ENCODE measurements at regions not wholly inside any gene's neighbourhood (a gene's known extent, or its start where the extent isn't known, plus 50 kb on each side); places are given as distances from the start of the nearest gene placed in this dataset.
"Not testable (repeated sequence)": the region's sequence is repeated elsewhere in the genome, so short reads cannot be mapped to it uniquely, and the experiment has no call there.

GRCh38 chr5:120942596-120943350 lies 478.7 kb downstream of the PRR16 start:
- Histone ChIP-seq H3K4me1 (ENCODE audit: control insufficient read depth in 3 of 3, insufficient read depth in 2 of 3, low read depth in 1 of 3, low read length in 2 of 3) (no peaks in the 10 kb centered on the region), H3K9me3 (ENCODE audit: control insufficient read depth in 2 of 2, insufficient read depth in 1 of 2, low read depth in 1 of 2, low read length in 1 of 2) (no peaks in the 10 kb centered on the region), H3K4me3 (ENCODE audit: low read depth in 1 of 3, low read length in 3 of 3) (no peak overlapping the region), H3K36me3 (ENCODE audit: control insufficient read depth in 3 of 3, insufficient read depth in 2 of 3, low read depth in 1 of 3, low read length in 3 of 3) (no peaks in the 10 kb centered on the region), H3K27ac (ENCODE audit: low read depth in 1 of 3, low read length in 2 of 3) (no peak overlapping the region), H3K27me3 (ENCODE audit: control insufficient read depth in 3 of 3, insufficient read depth in 3 of 3, low read length in 3 of 3) (no peaks in the 10 kb centered on the region)
- FAIRE-seq (no peak), DNase-seq (no peak)
- 74 to 86% (median 83%) methylated on average over 8 of the region's 8 CpGs for WGBS, 3 donors

DNA sequence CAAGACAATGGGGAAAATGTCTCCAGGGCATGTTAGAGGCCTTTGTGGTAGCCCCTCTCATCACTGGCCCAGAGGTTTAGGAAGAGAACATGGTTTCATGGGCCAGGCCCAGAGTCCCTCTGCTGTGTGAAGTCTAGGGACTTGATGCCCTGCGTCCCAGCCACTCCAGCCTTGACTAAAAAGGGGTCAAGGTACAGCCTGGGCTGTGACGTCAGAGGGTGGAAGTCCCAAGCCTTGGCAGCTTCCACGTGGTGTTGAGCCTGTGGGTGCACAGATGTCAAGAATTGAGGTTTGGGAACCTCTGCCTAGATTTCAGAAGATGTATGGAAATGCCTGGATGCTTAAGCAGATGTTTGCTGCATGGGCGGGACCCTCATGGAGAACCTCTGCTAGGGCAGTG lies 485.5 kb downstream of the PRR16 start:
- DNase-seq, result peak in 1 of 2 donors; percentile 10
- not testable (repeated sequence) for H3K27ac ChIP-seq (ENCODE audit: low read depth in 1 of 3, low read length in 2 of 3); H3K4me1 ChIP-seq (ENCODE audit: control insufficient read depth in 3 of 3, insufficient read depth in 2 of 3, low read depth in 1 of 3, low read length in 2 of 3); H3K27me3 ChIP-seq (ENCODE audit: control insufficient read depth in 3 of 3, insufficient read depth in 3 of 3, low read length in 3 of 3); H3K36me3 ChIP-seq (ENCODE audit: control insufficient read depth in 3 of 3, insufficient read depth in 2 of 3, low read depth in 1 of 3, low read length in 3 of 3); H3K4me3 ChIP-seq (ENCODE audit: low read depth in 1 of 3, low read length in 3 of 3); FAIRE-seq
- 41 to 70% (median 58%) methylated on average over 4 of the region's 4 CpGs for WGBS, 3 donors
- H3K9me3 ChIP-seq (ENCODE audit: control insufficient read depth in 2 of 2, insufficient read depth in 1 of 2, low read depth in 1 of 2, low read length in 1 of 2), result peaks cover 0 to 11% of the 10 kb centered on the region in 2 donors

DNA sequence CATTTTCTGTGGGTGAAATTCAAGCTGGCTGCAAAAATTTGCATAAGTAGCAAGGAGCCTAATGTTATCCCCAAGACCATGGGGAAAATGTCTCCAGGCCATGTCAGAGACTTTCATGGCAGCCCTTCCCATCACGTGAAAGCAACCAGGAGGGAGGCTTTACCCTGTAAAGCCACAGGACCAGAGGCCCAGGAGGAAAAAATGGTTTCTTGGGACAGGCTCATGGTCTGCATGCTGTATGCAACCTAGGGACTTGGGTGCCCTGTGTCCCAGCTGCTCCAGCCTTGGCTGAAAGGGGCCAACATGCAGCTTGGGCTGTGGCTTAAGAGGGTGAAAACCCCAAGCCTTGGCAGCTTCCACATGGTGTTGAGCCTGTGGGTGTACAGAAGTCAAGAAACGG lies 489.3 kb downstream of the PRR16 start:
- H3K4me3 ChIP-seq (ENCODE audit: low read depth in 1 of 3, low read length in 3 of 3); FAIRE-seq; DNase-seq; H3K27ac ChIP-seq (ENCODE audit: low read depth in 1 of 3, low read length in 2 of 3); H3K36me3 ChIP-seq (ENCODE audit: control insufficient read depth in 3 of 3, insufficient read depth in 2 of 3, low read depth in 1 of 3, low read length in 3 of 3); H3K4me1 ChIP-seq (ENCODE audit: control insufficient read depth in 3 of 3, insufficient read depth in 2 of 3, low read depth in 1 of 3, low read length in 2 of 3); H3K27me3 ChIP-seq (ENCODE audit: control insufficient read depth in 3 of 3, insufficient read depth in 3 of 3, low read length in 3 of 3): not testable (repeated sequence)
- peaks cover 0 to 11% of the 10 kb centered on the region in 2 donors for H3K9me3 ChIP-seq (ENCODE audit: control insufficient read depth in 2 of 2, insufficient read depth in 1 of 2, low read depth in 1 of 2, low read length in 1 of 2)
- WGBS, 3 donors, result 64 to 72% (median 67%) methylated on average over 2 of the region's 2 CpGs

- Histone ChIP-seq H3K27ac (ENCODE audit: low read depth in 1 of 3, low read length in 2 of 3) (no peak overlapping the region), H3K36me3 (ENCODE audit: control insufficient read depth in 3 of 3, insufficient read depth in 2 of 3, low read depth in 1 of 3, low read length in 3 of 3) (no peaks in the 10 kb centered on the region), H3K4me1 (ENCODE audit: control insufficient read depth in 3 of 3, insufficient read depth in 2 of 3, low read depth in 1 of 3, low read length in 2 of 3) (peaks cover 0 to 2% (median 0%) of the 10 kb centered on the region in 3 donors), H3K27me3 (ENCODE audit: control insufficient read depth in 3 of 3, insufficient read depth in 3 of 3, low read length in 3 of 3) (no peaks in the 10 kb centered on the region), H3K4me3 (ENCODE audit: low read depth in 1 of 3, low read length in 3 of 3) (no peak overlapping the region), H3K9me3 (ENCODE audit: control insufficient read depth in 2 of 2, insufficient read depth in 1 of 2, low read depth in 1 of 2, low read length in 1 of 2) (peaks cover 0 to 11% of the 10 kb centered on the region in 2 donors)
- peak in 1 of 2 donors; percentile 4 for DNase-seq
- FAIRE-seq, result no peak
Observed at GRCh38 chr5:120954255-120954654, 490.2 kb downstream of the PRR16 start.

- DNase-seq, result no peak
- H3K36me3 ChIP-seq (ENCODE audit: control insufficient read depth in 3 of 3, insufficient read depth in 2 of 3, low read depth in 1 of 3, low read length in 3 of 3), result no peaks in the 10 kb centered on the region
- no peaks in the 10 kb centered on the region for H3K27me3 ChIP-seq (ENCODE audit: control insufficient read depth in 3 of 3, insufficient read depth in 3 of 3, low read length in 3 of 3)
- no peak overlapping the region for H3K27ac ChIP-seq (ENCODE audit: low read depth in 1 of 3, low read length in 2 of 3)
- peaks cover 0 to 11% of the 10 kb centered on the region in 2 donors for H3K9me3 ChIP-seq (ENCODE audit: control insufficient read depth in 2 of 2, insufficient read depth in 1 of 2, low read depth in 1 of 2, low read length in 1 of 2)
- peaks cover 0 to 2% (median 0%) of the 10 kb centered on the region in 3 donors for H3K4me1 ChIP-seq (ENCODE audit: control insufficient read depth in 3 of 3, insufficient read depth in 2 of 3, low read depth in 1 of 3, low read length in 2 of 3)
- FAIRE-seq, result no peak
- no peak overlapping the region for H3K4me3 ChIP-seq (ENCODE audit: low read depth in 1 of 3, low read length in 3 of 3)
Observed at GRCh38 chr5:120955795-120956194, 491.7 kb downstream of the PRR16 start.

- Histone ChIP-seq H3K27me3 (ENCODE audit: control insufficient read depth in 3 of 3, insufficient read depth in 3 of 3, low read length in 3 of 3) (no peaks in the 10 kb centered on the region), H3K9me3 (ENCODE audit: control insufficient read depth in 2 of 2, insufficient read depth in 1 of 2, low read depth in 1 of 2, low read length in 1 of 2) (peaks cover 0 to under 1% of the 10 kb centered on the region in 2 donors), H3K4me1 (ENCODE audit: control insufficient read depth in 3 of 3, insufficient read depth in 2 of 3, low read depth in 1 of 3, low read length in 2 of 3) (peaks cover 0 to 2% (median 0%) of the 10 kb centered on the region in 3 donors), H3K4me3 (ENCODE audit: low read depth in 1 of 3, low read length in 3 of 3) (no peak overlapping the region), H3K27ac (ENCODE audit: low read depth in 1 of 3, low read length in 2 of 3) (peak overlapping the region in 2 of 3 donors; percentile 8 to 14), H3K36me3 (ENCODE audit: control insufficient read depth in 3 of 3, insufficient read depth in 2 of 3, low read depth in 1 of 3, low read length in 3 of 3) (no peaks in the 10 kb centered on the region)
- FAIRE-seq, result no peak
- WGBS, 3 donors, result 19 to 56% (median 42%) methylated on average over 7 of the region's 7 CpGs
- DNase-seq, result peak; percentile 21 to 80
Observed at GRCh38 chr5:120958877-120959485, 494.9 kb downstream of the PRR16 start.

DNA sequence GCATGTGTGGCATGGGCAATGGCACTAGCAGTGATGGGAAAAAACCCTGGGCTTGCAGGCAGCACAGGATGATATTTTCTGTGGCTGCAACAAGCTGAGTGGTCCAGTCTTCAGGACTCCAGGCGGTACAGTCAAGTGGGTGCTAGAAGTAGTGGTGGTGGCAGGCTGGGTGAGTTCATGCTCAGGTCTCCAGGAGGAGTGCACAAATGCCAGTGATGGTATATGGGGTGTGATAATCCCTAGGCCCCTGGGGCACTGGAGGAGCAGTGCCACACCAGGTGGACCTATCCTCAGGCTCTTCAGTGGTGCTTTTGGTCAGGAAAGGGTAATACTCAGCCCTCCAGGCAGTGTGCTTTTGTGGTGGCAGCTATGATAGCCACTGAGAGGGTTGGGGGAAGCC lies 496.4 kb downstream of the PRR16 start:
- DNase-seq (no peak), FAIRE-seq (no peak)
- no peak overlapping the region for H3K4me3 ChIP-seq (ENCODE audit: low read depth in 1 of 3, low read length in 3 of 3)
- H3K27me3 ChIP-seq (ENCODE audit: control insufficient read depth in 3 of 3, insufficient read depth in 3 of 3, low read length in 3 of 3), result no peaks in the 10 kb centered on the region
- WGBS, 3 donors, result 85 to 100% (median 95%) methylated on average over 1 of the region's 1 CpG
- no peaks in the 10 kb centered on the region for H3K36me3 ChIP-seq (ENCODE audit: control insufficient read depth in 3 of 3, insufficient read depth in 2 of 3, low read depth in 1 of 3, low read length in 3 of 3)
- H3K9me3 ChIP-seq (ENCODE audit: control insufficient read depth in 2 of 2, insufficient read depth in 1 of 2, low read depth in 1 of 2, low read length in 1 of 2), result no peaks in the 10 kb centered on the region
- no peak overlapping the region for H3K27ac ChIP-seq (ENCODE audit: low read depth in 1 of 3, low read length in 2 of 3)
- peaks cover 0 to 2% (median 0%) of the 10 kb centered on the region in 3 donors for H3K4me1 ChIP-seq (ENCODE audit: control insufficient read depth in 3 of 3, insufficient read depth in 2 of 3, low read depth in 1 of 3, low read length in 2 of 3)

DNA sequence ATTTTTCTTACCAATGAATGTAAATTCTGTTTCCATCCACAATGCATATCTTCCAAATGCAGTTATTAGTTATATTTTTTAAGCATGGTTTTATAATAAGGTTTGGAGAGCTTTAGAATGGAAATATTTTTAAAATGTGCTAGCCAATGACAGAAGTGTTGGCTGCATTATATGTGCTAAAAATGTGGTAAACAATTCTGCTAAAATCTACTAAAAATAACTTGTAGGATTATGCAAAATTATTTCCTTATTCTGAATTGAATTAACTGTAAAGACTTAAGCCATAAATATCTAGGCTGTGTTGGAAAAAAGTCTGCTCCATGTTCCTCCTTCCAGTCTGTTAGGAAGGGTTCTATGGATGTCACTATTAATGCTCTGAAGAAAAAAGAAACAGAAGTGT lies 503.3 kb downstream of the PRR16 start:
- H3K4me3 ChIP-seq (ENCODE audit: low read depth in 1 of 3, low read length in 3 of 3), result no peak overlapping the region
- H3K27ac ChIP-seq (ENCODE audit: low read depth in 1 of 3, low read length in 2 of 3), result no peak overlapping the region
- no peaks in the 10 kb centered on the region for H3K27me3 ChIP-seq (ENCODE audit: control insufficient read depth in 3 of 3, insufficient read depth in 3 of 3, low read length in 3 of 3)
- FAIRE-seq, result no peak
- no peaks in the 10 kb centered on the region for H3K9me3 ChIP-seq (ENCODE audit: control insufficient read depth in 2 of 2, insufficient read depth in 1 of 2, low read depth in 1 of 2, low read length in 1 of 2)
- DNase-seq, result no peak
- no peaks in the 10 kb centered on the region for H3K4me1 ChIP-seq (ENCODE audit: control insufficient read depth in 3 of 3, insufficient read depth in 2 of 3, low read depth in 1 of 3, low read length in 2 of 3)
- H3K36me3 ChIP-seq (ENCODE audit: control insufficient read depth in 3 of 3, insufficient read depth in 2 of 3, low read depth in 1 of 3, low read length in 3 of 3), result no peaks in the 10 kb centered on the region

- H3K36me3 ChIP-seq (ENCODE audit: control insufficient read depth in 3 of 3, insufficient read depth in 2 of 3, low read depth in 1 of 3, low read length in 3 of 3), result no peaks in the 10 kb centered on the region
- H3K4me1 ChIP-seq (ENCODE audit: control insufficient read depth in 3 of 3, insufficient read depth in 2 of 3, low read depth in 1 of 3, low read length in 2 of 3), result no peaks in the 10 kb centered on the region
- no peak overlapping the region for H3K4me3 ChIP-seq (ENCODE audit: low read depth in 1 of 3, low read length in 3 of 3)
- H3K27ac ChIP-seq (ENCODE audit: low read depth in 1 of 3, low read length in 2 of 3), result no peak overlapping the region
- no peak for DNase-seq
- no peaks in the 10 kb centered on the region for H3K27me3 ChIP-seq (ENCODE audit: control insufficient read depth in 3 of 3, insufficient read depth in 3 of 3, low read length in 3 of 3)
- FAIRE-seq, result no peak
- WGBS, 3 donors, result 72 to 86% (median 75%) methylated on average over 2 of the region's 2 CpGs
- H3K9me3 ChIP-seq (ENCODE audit: control insufficient read depth in 2 of 2, insufficient read depth in 1 of 2, low read depth in 1 of 2, low read length in 1 of 2), result no peaks in the 10 kb centered on the region
Observed at GRCh38 chr5:120974690-120975089, 510.6 kb downstream of the PRR16 start.
